ENCODE measurements at regions not wholly inside any gene's neighbourhood (a gene's known extent, or its start where the extent isn't known, plus 50 kb on each side); places are given as distances from the start of the nearest gene placed in this dataset.

DNA sequence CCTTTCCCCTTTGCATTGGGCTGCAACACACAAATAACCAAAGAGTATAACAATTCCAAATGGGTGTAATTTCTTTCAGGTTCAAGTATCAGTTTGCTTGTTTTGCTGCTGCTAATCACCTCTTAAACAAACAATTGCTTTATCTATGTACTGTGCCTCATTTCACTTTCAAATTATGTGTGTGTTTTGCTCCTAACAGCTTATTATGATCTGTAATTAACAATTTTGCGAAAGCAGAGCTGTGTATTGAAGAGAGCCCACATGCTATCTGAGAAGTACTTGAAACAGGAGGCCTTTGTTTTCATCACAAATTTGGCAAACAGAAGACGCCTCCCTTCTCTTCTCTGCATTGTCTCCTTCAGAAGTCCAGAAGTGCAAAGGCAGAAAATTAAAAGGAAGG lies 312.0 kb downstream of the TLE1 start:
- CTCF ChIA-PET: no interaction called here
- TF ChIP-seq, protein P1, sequence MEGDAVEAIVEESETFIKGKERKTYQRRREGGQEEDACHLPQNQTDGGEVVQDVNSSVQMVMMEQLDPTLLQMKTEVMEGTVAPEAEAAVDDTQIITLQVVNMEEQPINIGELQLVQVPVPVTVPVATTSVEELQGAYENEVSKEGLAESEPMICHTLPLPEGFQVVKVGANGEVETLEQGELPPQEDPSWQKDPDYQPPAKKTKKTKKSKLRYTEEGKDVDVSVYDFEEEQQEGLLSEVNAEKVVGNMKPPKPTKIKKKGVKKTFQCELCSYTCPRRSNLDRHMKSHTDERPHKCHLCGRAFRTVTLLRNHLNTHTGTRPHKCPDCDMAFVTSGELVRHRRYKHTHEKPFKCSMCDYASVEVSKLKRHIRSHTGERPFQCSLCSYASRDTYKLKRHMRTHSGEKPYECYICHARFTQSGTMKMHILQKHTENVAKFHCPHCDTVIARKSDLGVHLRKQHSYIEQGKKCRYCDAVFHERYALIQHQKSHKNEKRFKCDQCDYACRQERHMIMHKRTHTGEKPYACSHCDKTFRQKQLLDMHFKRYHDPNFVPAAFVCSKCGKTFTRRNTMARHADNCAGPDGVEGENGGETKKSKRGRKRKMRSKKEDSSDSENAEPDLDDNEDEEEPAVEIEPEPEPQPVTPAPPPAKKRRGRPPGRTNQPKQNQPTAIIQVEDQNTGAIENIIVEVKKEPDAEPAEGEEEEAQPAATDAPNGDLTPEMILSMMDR (conservative IDR thresholded peaks at IDR 0.05; ENCODE audit: low read depth): no peak
- no peak overlapping the region for H3K27ac ChIP-seq
- POLR2A ChIA-PET (ENCODE audit: low non-redundant PET): no interaction called here
- DNase-seq (ENCODE audit: low spot score): no peak

- H3K27ac ChIP-seq: no peak overlapping the region
- TF ChIP-seq, protein P1 (conservative IDR thresholded peaks at IDR 0.05; ENCODE audit: low read depth): no peak
- ChIA-PET POLR2A (ENCODE audit: low non-redundant PET) (no interaction called here), CTCF (interaction anchor here (0.5 kb wide), 1 partner anchor 974 kb away, joined by 3 read pairs; no protein-coding TSS in a partner anchor)
- DNase-seq (ENCODE audit: low spot score): no peak
These were observed 313.9 kb downstream of the TLE1 start for GRCh38 chr9:81375187-81376100.

DNA sequence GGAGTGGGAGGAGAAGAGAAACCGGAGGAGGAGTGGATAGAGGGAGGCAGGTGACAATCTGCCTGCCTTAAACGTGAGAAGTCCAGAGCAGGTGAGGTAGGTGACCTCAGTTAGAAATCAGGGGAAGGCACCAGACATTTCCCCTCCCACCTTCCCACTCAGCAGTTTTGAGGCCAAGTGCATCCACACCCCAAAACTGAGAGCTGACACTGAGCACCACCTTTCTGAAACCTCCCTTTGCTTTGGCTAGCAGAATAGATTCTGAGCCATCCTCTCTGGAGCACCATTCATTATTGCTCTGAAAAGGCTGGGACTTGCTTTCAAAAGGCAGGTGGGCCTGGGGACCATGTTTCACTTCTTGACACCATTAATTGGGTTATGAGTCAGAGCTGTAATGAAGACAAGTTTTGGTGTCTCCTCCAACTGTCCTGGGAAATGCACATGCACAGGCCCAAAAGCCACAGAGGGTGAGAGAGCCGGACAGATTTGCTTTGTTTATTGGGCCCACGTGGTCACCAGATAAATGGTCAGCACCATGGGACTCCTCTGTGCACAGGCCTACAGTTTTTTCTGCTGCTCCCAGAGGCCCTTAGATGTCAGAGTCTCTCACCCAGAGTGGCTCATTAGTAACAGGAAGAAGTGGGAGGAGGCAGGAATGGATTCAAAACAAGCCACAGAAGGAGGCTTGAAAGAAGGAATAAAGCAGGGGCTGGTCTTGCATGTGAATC lies 314.7 kb downstream of the TLE1 start:
- CTCF ChIA-PET: no interaction called here
- DNase-seq (ENCODE audit: low spot score): no peak
- TF ChIP-seq, protein P1 (conservative IDR thresholded peaks at IDR 0.05; ENCODE audit: low read depth): no peak
- POLR2A ChIA-PET (ENCODE audit: low non-redundant PET): no interaction called here
- H3K27ac ChIP-seq: no peak overlapping the region

DNA sequence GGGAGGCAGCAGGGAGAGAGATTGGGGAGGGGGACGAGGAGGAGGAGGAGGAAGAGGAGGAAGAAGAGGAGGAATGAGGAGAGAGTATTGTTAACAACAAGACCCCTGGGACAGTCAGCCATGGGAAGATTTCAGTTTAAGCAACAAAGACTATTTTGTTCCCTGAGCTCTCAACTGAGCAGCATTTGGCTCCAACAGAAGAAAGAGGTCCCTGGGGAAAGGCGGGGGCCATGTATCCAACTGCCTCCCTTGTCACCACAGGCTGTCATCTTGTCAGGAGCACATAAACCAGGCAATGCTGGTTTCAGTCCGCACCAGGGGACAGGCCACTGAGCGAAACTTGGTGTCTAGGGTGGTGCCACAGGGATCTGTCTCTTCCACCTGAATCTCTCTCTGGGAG lies 316.1 kb downstream of the TLE1 start:
- ChIA-PET CTCF (interaction anchor here (0.7 kb wide), 1 partner anchor 766 kb away, joined by 3 read pairs; no protein-coding TSS in a partner anchor), POLR2A (ENCODE audit: low non-redundant PET) (no interaction called here)
- DNase-seq (ENCODE audit: low spot score): no peak
- no peak overlapping the region for H3K27ac ChIP-seq
- TF ChIP-seq, protein P1 (conservative IDR thresholded peaks at IDR 0.05; ENCODE audit: low read depth): no peak

DNA sequence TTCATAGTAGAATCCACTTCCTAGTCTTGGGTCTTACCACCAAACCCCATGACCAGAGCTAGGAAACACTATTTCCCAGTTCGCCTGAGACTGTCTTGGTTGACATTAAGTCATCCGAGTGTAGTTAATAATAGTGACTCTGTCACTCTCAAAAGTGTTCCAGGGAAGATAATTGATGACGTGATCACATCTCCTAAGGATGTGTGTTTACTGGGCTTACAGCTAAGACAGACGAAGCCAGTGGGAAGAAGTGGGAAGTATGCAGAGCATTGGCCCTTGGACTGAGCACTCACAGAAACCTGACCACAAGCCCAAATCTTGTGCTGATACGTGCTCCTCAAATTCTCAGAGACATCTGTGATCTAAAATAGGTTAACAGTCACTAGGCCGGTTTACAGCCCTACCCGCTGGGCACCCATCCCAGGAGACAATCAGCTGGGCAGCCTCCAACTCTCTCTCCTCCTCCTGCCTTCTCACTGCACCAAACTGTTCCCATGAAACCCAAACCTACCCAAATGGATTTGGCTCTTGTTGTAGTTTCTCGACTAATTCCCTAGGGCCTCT lies 316.6 kb downstream of the TLE1 start:
- CTCF ChIA-PET: no interaction called here
- POLR2A ChIA-PET (ENCODE audit: low non-redundant PET): no interaction called here

GRCh38 chr9:81371824-81372223 lies 317.5 kb downstream of the TLE1 start:
- TF ChIP-seq, protein P1 (conservative IDR thresholded peaks at IDR 0.05; ENCODE audit: low read depth): no peak
- H3K27ac ChIP-seq: no peak overlapping the region
- ChIA-PET CTCF (interaction anchor here (0.6 kb wide), 1 partner anchor 57 kb away, joined by 3 read pairs; no protein-coding TSS in a partner anchor), POLR2A (ENCODE audit: low non-redundant PET) (no interaction called here)
- no peak for DNase-seq (ENCODE audit: low spot score)

More for the DNA sequence above, 316.6 kb downstream of the TLE1 start:
- no peak for DNase-seq (ENCODE audit: low spot score)
- TF ChIP-seq, protein P1 (conservative IDR thresholded peaks at IDR 0.05; ENCODE audit: low read depth): no peak
- H3K27ac ChIP-seq: no peak overlapping the region
